Stimulated activated CD4-positive, alpha-beta T cell treated with anti-CD3 and anti-CD28 coated beads, Interleukin-12 subunit alpha, Interleukin-12 subunit beta, amount 100 ng/mL, for 24 hours (primary cell): ENCODE measurements at regions not wholly inside any gene's neighbourhood (a gene's known extent, or its start where the extent isn't known, plus 50 kb on each side); places are given as distances from the start of the nearest gene placed in this dataset.
A peak's percentile ranks its signal among the peaks of the same experiment; 100 is the strongest.
"Not testable (repeated sequence)": the region's sequence is repeated elsewhere in the genome, so short reads cannot be mapped to it uniquely, and the experiment has no call there.

Source experiments
- DNase-seq, 2 experiments: peaks; one replicate each; pipeline ENCODE4 v3.0.0-alpha.2; 2020; ENCODE audit warnings: low read depth in 2 of 2

- DNase-seq: not testable (repeated sequence)
Observed at GRCh38 chr3:96483191-96483590, 331.2 kb upstream of the EPHA6 start.

GRCh38 chr3:96483781-96484180 is 330.6 kb upstream of the EPHA6 start:
- DNase-seq: no peak

- DNase-seq: no peak
Observed at GRCh38 chr3:96488708-96489107, 325.7 kb upstream of the EPHA6 start.

- no peak for DNase-seq
Observed at GRCh38 chr3:96491023-96491422, 323.4 kb upstream of the EPHA6 start.

GRCh38 chr3:96491868-96492267 is 322.5 kb upstream of the EPHA6 start:
- no peak for DNase-seq

GRCh38 chr3:96510334-96510733 is 304.1 kb upstream of the EPHA6 start:
- no peak for DNase-seq

- no peak for DNase-seq
Observed at GRCh38 chr3:96537165-96537564, 277.2 kb upstream of the EPHA6 start.

- DNase-seq: no peak
Observed at GRCh38 chr3:96538186-96538585, 276.2 kb upstream of the EPHA6 start.

GRCh38 chr3:96548073-96548472 is 266.3 kb upstream of the EPHA6 start:
- DNase-seq: no peak

- DNase-seq: no peak
Observed at GRCh38 chr3:96576935-96577334, 237.5 kb upstream of the EPHA6 start.

- no peak for DNase-seq
Observed at GRCh38 chr3:96584066-96584465, 230.3 kb upstream of the EPHA6 start.

- DNase-seq: not testable (repeated sequence)
Observed at GRCh38 chr3:96606865-96607264, 207.5 kb upstream of the EPHA6 start.

GRCh38 chr3:96619475-96619874 is 194.9 kb upstream of the EPHA6 start:
- DNase-seq: peak in 1 of 2 experiments; percentile 3

- DNase-seq: no peak
Observed at GRCh38 chr3:96622878-96623277, 191.5 kb upstream of the EPHA6 start.

- no peak for DNase-seq
Observed at GRCh38 chr3:96631050-96631449, 183.3 kb upstream of the EPHA6 start.

- DNase-seq: no peak
Observed at GRCh38 chr3:96646596-96646995, 167.8 kb upstream of the EPHA6 start.

GRCh38 chr3:96657710-96658109 is 156.7 kb upstream of the EPHA6 start:
- no peak for DNase-seq

GRCh38 chr3:96671861-96672595 is 142.4 kb upstream of the EPHA6 start:
- not testable (repeated sequence) for DNase-seq

- no peak for DNase-seq
Observed at GRCh38 chr3:96677156-96677555, 137.2 kb upstream of the EPHA6 start.

- no peak for DNase-seq
Observed at GRCh38 chr3:96678325-96678724, 136.1 kb upstream of the EPHA6 start.

- DNase-seq: no peak
Observed at GRCh38 chr3:96700322-96701315, 113.8 kb upstream of the EPHA6 start.

- DNase-seq: no peak
Observed at GRCh38 chr3:96705895-96706294, 108.5 kb upstream of the EPHA6 start.

- DNase-seq: no peak
Observed at GRCh38 chr3:96706509-96706908, 107.9 kb upstream of the EPHA6 start.
